ENCODE measurements at regions not wholly inside any gene's neighbourhood (a gene's known extent, or its start where the extent isn't known, plus 50 kb on each side); places are given as distances from the start of the nearest gene placed in this dataset.

- TF ChIP-seq, protein P1, sequence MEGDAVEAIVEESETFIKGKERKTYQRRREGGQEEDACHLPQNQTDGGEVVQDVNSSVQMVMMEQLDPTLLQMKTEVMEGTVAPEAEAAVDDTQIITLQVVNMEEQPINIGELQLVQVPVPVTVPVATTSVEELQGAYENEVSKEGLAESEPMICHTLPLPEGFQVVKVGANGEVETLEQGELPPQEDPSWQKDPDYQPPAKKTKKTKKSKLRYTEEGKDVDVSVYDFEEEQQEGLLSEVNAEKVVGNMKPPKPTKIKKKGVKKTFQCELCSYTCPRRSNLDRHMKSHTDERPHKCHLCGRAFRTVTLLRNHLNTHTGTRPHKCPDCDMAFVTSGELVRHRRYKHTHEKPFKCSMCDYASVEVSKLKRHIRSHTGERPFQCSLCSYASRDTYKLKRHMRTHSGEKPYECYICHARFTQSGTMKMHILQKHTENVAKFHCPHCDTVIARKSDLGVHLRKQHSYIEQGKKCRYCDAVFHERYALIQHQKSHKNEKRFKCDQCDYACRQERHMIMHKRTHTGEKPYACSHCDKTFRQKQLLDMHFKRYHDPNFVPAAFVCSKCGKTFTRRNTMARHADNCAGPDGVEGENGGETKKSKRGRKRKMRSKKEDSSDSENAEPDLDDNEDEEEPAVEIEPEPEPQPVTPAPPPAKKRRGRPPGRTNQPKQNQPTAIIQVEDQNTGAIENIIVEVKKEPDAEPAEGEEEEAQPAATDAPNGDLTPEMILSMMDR (IDR thresholded peaks at IDR 0.05): no peak
- TF ChIP-seq POLR2AphosphoS5 (IDR thresholded peaks at IDR 0.05): no peak
- TF ChIP-seq EP300 (IDR thresholded peaks at IDR 0.05): no peak
- no peak for TF ChIP-seq POLR2A (IDR thresholded peaks at IDR 0.05)
Observed at GRCh38 chr10:78471723-78472550, 438.3 kb downstream of the RPS24 start.

Measured in suprapubic skin (tissue), 4 donors.